ENCODE measurements at regions not wholly inside any gene's neighbourhood (a gene's known extent, or its start where the extent isn't known, plus 50 kb on each side); places are given as distances from the start of the nearest gene placed in this dataset.
"Not testable (repeated sequence)": the region's sequence is repeated elsewhere in the genome, so short reads cannot be mapped to it uniquely, and the experiment has no call there.

- not testable (repeated sequence) for H2BK12ac ChIP-seq (ENCODE audit: low read length in 2 of 2); H3K9ac ChIP-seq (ENCODE audit: low read length); H3K27ac ChIP-seq (ENCODE audit: low read length, poor library complexity, severe bottlenecking); H3K27me3 ChIP-seq (ENCODE audit: control insufficient read depth in 1 of 2, insufficient read depth in 1 of 2, low read length in 2 of 2); H2AFZ ChIP-seq (ENCODE audit: low read depth, low read length); H3K4me3 ChIP-seq (ENCODE audit: insufficient read depth in 1 of 2, low read depth in 1 of 2, low read length in 2 of 2); H3K36me3 ChIP-seq (ENCODE audit: control insufficient read depth in 1 of 2, insufficient read depth in 2 of 2, low read depth in 1 of 2, low read length in 2 of 2); H3K4ac ChIP-seq (ENCODE audit: low read depth in 1 of 2, low read length in 2 of 2); H2BK15ac ChIP-seq (ENCODE audit: low read depth, poor library complexity, severe bottlenecking); H2BK120ac ChIP-seq (ENCODE audit: low read depth, low read length); H3K23ac ChIP-seq (ENCODE audit: low read length in 2 of 2); H3K18ac ChIP-seq (ENCODE audit: low read depth in 1 of 2, low read length in 2 of 2); H3K14ac ChIP-seq (ENCODE audit: low read length in 2 of 2); H2BK5ac ChIP-seq (ENCODE audit: low read depth, low read length, poor library complexity, severe bottlenecking); DNase-seq; H3K4me1 ChIP-seq (ENCODE audit: control insufficient read depth, insufficient read depth, low read depth, low read length); H3K79me1 ChIP-seq (replicated peaks; ENCODE audit: low read length, poor library complexity, severe bottlenecking); H3K9me3 ChIP-seq (ENCODE audit: control insufficient read depth, low read length); H4K91ac ChIP-seq (ENCODE audit: low read length); H3K4me2 ChIP-seq (ENCODE audit: low read length, poor library complexity, severe bottlenecking); H4K8ac ChIP-seq (ENCODE audit: low read length); H2AK5ac ChIP-seq (ENCODE audit: low read length, severe bottlenecking)
- WGBS = no CpG with 5 or more reads among the region's 4 CpGs
These were observed 158.4 kb downstream of the ANKRD36B start for GRCh38 chr2:97431169-97431725.

GRCh38 chr2:97422376-97422775 lies 167.3 kb downstream of the ANKRD36B start:
- H3K9me3 ChIP-seq (ENCODE audit: control insufficient read depth, low read length); H3K27me3 ChIP-seq (ENCODE audit: control insufficient read depth in 1 of 2, insufficient read depth in 1 of 2, low read length in 2 of 2); H3K4me2 ChIP-seq (ENCODE audit: low read length, poor library complexity, severe bottlenecking); H3K9ac ChIP-seq (ENCODE audit: low read length); H2BK5ac ChIP-seq (ENCODE audit: low read depth, low read length, poor library complexity, severe bottlenecking); H3K23ac ChIP-seq (ENCODE audit: low read length in 2 of 2); H3K36me3 ChIP-seq (ENCODE audit: control insufficient read depth in 1 of 2, insufficient read depth in 2 of 2, low read depth in 1 of 2, low read length in 2 of 2); H4K8ac ChIP-seq (ENCODE audit: low read length); H2BK120ac ChIP-seq (ENCODE audit: low read depth, low read length); H3K18ac ChIP-seq (ENCODE audit: low read depth in 1 of 2, low read length in 2 of 2); DNase-seq; H2BK15ac ChIP-seq (ENCODE audit: low read depth, poor library complexity, severe bottlenecking); H2AFZ ChIP-seq (ENCODE audit: low read depth, low read length); H4K91ac ChIP-seq (ENCODE audit: low read length); H3K14ac ChIP-seq (ENCODE audit: low read length in 2 of 2); H2AK5ac ChIP-seq (ENCODE audit: low read length, severe bottlenecking); H3K4me1 ChIP-seq (ENCODE audit: control insufficient read depth, insufficient read depth, low read depth, low read length); H3K4me3 ChIP-seq (ENCODE audit: insufficient read depth in 1 of 2, low read depth in 1 of 2, low read length in 2 of 2); H3K79me1 ChIP-seq (replicated peaks; ENCODE audit: low read length, poor library complexity, severe bottlenecking); H3K4ac ChIP-seq (ENCODE audit: low read depth in 1 of 2, low read length in 2 of 2); H2BK12ac ChIP-seq (ENCODE audit: low read length in 2 of 2); H3K27ac ChIP-seq (ENCODE audit: low read length, poor library complexity, severe bottlenecking): not testable (repeated sequence)
- no CpG with 5 or more reads among the region's 2 CpGs for WGBS

- not testable (repeated sequence) for H2BK12ac ChIP-seq (ENCODE audit: low read length in 2 of 2); H3K4me2 ChIP-seq (ENCODE audit: low read length, poor library complexity, severe bottlenecking); H3K18ac ChIP-seq (ENCODE audit: low read depth in 1 of 2, low read length in 2 of 2); H2BK120ac ChIP-seq (ENCODE audit: low read depth, low read length); H3K23ac ChIP-seq (ENCODE audit: low read length in 2 of 2); H4K91ac ChIP-seq (ENCODE audit: low read length); H3K27ac ChIP-seq (ENCODE audit: low read length, poor library complexity, severe bottlenecking); H3K9ac ChIP-seq (ENCODE audit: low read length); H3K36me3 ChIP-seq (ENCODE audit: control insufficient read depth in 1 of 2, insufficient read depth in 2 of 2, low read depth in 1 of 2, low read length in 2 of 2); H2AK5ac ChIP-seq (ENCODE audit: low read length, severe bottlenecking); H3K14ac ChIP-seq (ENCODE audit: low read length in 2 of 2); H3K4me3 ChIP-seq (ENCODE audit: insufficient read depth in 1 of 2, low read depth in 1 of 2, low read length in 2 of 2); H3K27me3 ChIP-seq (ENCODE audit: control insufficient read depth in 1 of 2, insufficient read depth in 1 of 2, low read length in 2 of 2); H3K79me1 ChIP-seq (replicated peaks; ENCODE audit: low read length, poor library complexity, severe bottlenecking); H3K9me3 ChIP-seq (ENCODE audit: control insufficient read depth, low read length); H2BK5ac ChIP-seq (ENCODE audit: low read depth, low read length, poor library complexity, severe bottlenecking); H2AFZ ChIP-seq (ENCODE audit: low read depth, low read length); H3K4ac ChIP-seq (ENCODE audit: low read depth in 1 of 2, low read length in 2 of 2); DNase-seq; H3K4me1 ChIP-seq (ENCODE audit: control insufficient read depth, insufficient read depth, low read depth, low read length); H4K8ac ChIP-seq (ENCODE audit: low read length); H2BK15ac ChIP-seq (ENCODE audit: low read depth, poor library complexity, severe bottlenecking)
- WGBS = no CpG with 5 or more reads among the region's 2 CpGs
These were observed 183.3 kb downstream of the ANKRD36B start for GRCh38 chr2:97406340-97406739.

- H3K27me3 ChIP-seq (ENCODE audit: control insufficient read depth in 1 of 2, insufficient read depth in 1 of 2, low read length in 2 of 2); H3K18ac ChIP-seq (ENCODE audit: low read depth in 1 of 2, low read length in 2 of 2); H3K79me1 ChIP-seq (replicated peaks; ENCODE audit: low read length, poor library complexity, severe bottlenecking); H2AFZ ChIP-seq (ENCODE audit: low read depth, low read length); H3K9ac ChIP-seq (ENCODE audit: low read length); H3K4ac ChIP-seq (ENCODE audit: low read depth in 1 of 2, low read length in 2 of 2); DNase-seq; H2AK5ac ChIP-seq (ENCODE audit: low read length, severe bottlenecking); H2BK120ac ChIP-seq (ENCODE audit: low read depth, low read length); H3K36me3 ChIP-seq (ENCODE audit: control insufficient read depth in 1 of 2, insufficient read depth in 2 of 2, low read depth in 1 of 2, low read length in 2 of 2); H3K4me1 ChIP-seq (ENCODE audit: control insufficient read depth, insufficient read depth, low read depth, low read length); H4K91ac ChIP-seq (ENCODE audit: low read length); H2BK12ac ChIP-seq (ENCODE audit: low read length in 2 of 2); H4K8ac ChIP-seq (ENCODE audit: low read length); H3K23ac ChIP-seq (ENCODE audit: low read length in 2 of 2); H3K14ac ChIP-seq (ENCODE audit: low read length in 2 of 2); H2BK5ac ChIP-seq (ENCODE audit: low read depth, low read length, poor library complexity, severe bottlenecking); H2BK15ac ChIP-seq (ENCODE audit: low read depth, poor library complexity, severe bottlenecking); H3K4me2 ChIP-seq (ENCODE audit: low read length, poor library complexity, severe bottlenecking); H3K4me3 ChIP-seq (ENCODE audit: insufficient read depth in 1 of 2, low read depth in 1 of 2, low read length in 2 of 2); H3K27ac ChIP-seq (ENCODE audit: low read length, poor library complexity, severe bottlenecking); H3K9me3 ChIP-seq (ENCODE audit: control insufficient read depth, low read length): not testable (repeated sequence)
- WGBS = no CpG with 5 or more reads among the region's 9 CpGs
These were observed 184.4 kb downstream of the ANKRD36B start for GRCh38 chr2:97405172-97405737.

Measured in mesenchymal stem cell (in vitro differentiated cells and primary cell).